ENCODE measurements at regions not wholly inside any gene's neighbourhood (a gene's known extent, or its start where the extent isn't known, plus 50 kb on each side); places are given as distances from the start of the nearest gene placed in this dataset.

GRCh38 chr2:22753476-22753875, 631.5 kb upstream of the KLHL29 start (continued):
- TF ChIP-seq ZNF426 (tag by site-specific recombination; IDR thresholded peaks at IDR 0.05) (no peak), ZNF324 (tag by site-specific recombination; IDR thresholded peaks at IDR 0.05) (no peak)
- TF ChIP-seq, protein P1, sequence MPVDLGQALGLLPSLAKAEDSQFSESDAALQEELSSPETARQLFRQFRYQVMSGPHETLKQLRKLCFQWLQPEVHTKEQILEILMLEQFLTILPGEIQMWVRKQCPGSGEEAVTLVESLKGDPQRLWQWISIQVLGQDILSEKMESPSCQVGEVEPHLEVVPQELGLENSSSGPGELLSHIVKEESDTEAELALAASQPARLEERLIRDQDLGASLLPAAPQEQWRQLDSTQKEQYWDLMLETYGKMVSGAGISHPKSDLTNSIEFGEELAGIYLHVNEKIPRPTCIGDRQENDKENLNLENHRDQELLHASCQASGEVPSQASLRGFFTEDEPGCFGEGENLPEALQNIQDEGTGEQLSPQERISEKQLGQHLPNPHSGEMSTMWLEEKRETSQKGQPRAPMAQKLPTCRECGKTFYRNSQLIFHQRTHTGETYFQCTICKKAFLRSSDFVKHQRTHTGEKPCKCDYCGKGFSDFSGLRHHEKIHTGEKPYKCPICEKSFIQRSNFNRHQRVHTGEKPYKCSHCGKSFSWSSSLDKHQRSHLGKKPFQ (tag by site-specific recombination; IDR thresholded peaks at IDR 0.05) = no peak

DNA sequence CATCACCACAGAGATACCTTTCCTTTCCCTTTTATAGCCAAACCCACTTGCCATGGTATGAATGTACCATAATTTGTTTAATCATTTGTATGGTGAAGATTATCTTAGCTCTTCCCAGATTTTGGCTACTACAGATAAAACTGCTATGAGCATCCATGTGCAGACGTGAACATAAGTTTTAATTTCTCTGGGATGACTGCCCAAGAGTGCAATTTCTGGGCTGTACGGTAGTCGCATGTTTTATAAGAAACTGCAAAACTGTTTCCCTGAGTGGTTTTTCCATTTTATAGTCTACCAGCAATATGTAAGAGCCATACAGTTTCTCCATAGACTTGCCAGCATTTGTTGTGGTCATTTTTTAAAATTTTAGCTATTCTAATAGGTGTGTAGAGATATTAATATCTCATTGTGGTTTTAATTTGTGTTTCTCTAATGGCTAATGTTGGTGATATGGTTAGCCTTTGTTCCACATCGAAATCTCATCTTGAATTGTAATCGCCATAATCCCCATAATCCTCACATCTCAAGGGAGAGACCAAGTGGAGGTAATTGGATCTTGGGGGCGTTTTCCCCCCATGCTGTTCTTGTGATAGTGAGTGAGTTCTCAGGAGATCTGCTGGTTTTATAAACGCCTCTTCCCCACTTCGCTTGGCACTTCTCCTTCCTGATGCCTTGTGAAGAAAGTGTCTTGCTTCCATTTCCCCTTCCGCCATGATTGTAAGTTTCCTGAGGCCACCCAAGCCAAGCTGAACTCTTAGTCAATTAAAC, 628.5 kb upstream of the KLHL29 start:
- POLR2A ChIA-PET = no interaction called here

More for the DNA sequence above, 628.5 kb upstream of the KLHL29 start:
- no peak overlapping the region for H3K27ac ChIP-seq (ENCODE audit: extremely low read depth, low read depth, low read length)
- no peaks in the 10 kb centered on the region for H3K9me3 ChIP-seq (ENCODE audit: control insufficient read depth, insufficient read depth, low read depth, low read length)
- no peak for TF ChIP-seq ZNF585B (tag by site-specific recombination; IDR thresholded peaks at IDR 0.05)
- TF ChIP-seq, protein P2, sequence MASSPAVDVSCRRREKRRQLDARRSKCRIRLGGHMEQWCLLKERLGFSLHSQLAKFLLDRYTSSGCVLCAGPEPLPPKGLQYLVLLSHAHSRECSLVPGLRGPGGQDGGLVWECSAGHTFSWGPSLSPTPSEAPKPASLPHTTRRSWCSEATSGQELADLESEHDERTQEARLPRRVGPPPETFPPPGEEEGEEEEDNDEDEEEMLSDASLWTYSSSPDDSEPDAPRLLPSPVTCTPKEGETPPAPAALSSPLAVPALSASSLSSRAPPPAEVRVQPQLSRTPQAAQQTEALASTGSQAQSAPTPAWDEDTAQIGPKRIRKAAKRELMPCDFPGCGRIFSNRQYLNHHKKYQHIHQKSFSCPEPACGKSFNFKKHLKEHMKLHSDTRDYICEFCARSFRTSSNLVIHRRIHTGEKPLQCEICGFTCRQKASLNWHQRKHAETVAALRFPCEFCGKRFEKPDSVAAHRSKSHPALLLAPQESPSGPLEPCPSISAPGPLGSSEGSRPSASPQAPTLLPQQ (tag by site-specific recombination; IDR thresholded peaks at IDR 0.05) = no peak
- TF ChIP-seq ZNF10 (tag by site-specific recombination; IDR thresholded peaks at IDR 0.05) = no peak
- no peak for TF ChIP-seq ZNF266 (tag by site-specific recombination; IDR thresholded peaks at IDR 0.05; ENCODE audit: low read depth)
- no peak for TF ChIP-seq HIC1 (tag by site-specific recombination; IDR thresholded peaks at IDR 0.05)
- TF ChIP-seq, protein P3, sequence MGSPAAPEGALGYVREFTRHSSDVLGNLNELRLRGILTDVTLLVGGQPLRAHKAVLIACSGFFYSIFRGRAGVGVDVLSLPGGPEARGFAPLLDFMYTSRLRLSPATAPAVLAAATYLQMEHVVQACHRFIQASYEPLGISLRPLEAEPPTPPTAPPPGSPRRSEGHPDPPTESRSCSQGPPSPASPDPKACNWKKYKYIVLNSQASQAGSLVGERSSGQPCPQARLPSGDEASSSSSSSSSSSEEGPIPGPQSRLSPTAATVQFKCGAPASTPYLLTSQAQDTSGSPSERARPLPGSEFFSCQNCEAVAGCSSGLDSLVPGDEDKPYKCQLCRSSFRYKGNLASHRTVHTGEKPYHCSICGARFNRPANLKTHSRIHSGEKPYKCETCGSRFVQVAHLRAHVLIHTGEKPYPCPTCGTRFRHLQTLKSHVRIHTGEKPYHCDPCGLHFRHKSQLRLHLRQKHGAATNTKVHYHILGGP (tag by site-specific recombination; IDR thresholded peaks at IDR 0.05) = no peak
- TF ChIP-seq, protein P4, sequence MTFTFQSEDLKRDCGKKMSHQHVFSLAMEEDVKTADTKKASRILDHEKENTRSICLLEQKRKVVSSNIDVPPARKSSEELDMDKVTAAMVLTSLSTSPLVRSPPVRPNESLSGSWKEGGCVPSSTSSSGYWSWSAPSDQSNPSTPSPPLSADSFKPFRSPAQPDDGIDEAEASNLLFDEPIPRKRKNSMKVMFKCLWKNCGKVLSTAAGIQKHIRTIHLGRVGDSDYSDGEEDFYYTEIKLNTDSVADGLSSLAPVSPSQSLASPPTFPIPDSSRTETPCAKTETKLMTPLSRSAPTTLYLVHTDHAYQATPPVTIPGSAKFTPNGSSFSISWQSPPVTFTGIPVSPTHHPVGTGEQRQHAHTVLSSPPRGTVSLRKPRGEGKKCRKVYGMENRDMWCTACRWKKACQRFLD (tag by site-specific recombination; IDR thresholded peaks at IDR 0.05) = no peak
- no peak for TF ChIP-seq ZNF274 (IDR thresholded peaks at IDR 0.05; ENCODE audit: low read length)
- TF ChIP-seq ZNF274 (tag by site-specific recombination; IDR thresholded peaks at IDR 0.05; ENCODE audit: borderline replicate concordance) = no peak
- no peak for TF ChIP-seq ZNF488 (tag by site-specific recombination; IDR thresholded peaks at IDR 0.05)
- no peak for TF ChIP-seq BCL11B (tag by site-specific recombination; IDR thresholded peaks at IDR 0.05; ENCODE audit: low read depth)
- TF ChIP-seq ZNF292 (tag by site-specific recombination; IDR thresholded peaks at IDR 0.05; ENCODE audit: borderline replicate concordance, low read depth) = no peak
- TF ChIP-seq ZNF549 (tag by site-specific recombination; IDR thresholded peaks at IDR 0.05) = no peak
- TF ChIP-seq ZNF157 (tag by site-specific recombination; IDR thresholded peaks at IDR 0.05) = no peak
- TF ChIP-seq ZBTB10 (tag by site-specific recombination; IDR thresholded peaks at IDR 0.05) = no peak
- CTCF ChIA-PET = no interaction called here
- H3K36me3 ChIP-seq (ENCODE audit: control insufficient read depth in 2 of 2, insufficient read depth in 1 of 2, low read length in 2 of 2) = no peaks in the 10 kb centered on the region
- no peak overlapping the region for H3K4me3 ChIP-seq (ENCODE audit: low read depth, low read length)
- no peaks in the 10 kb centered on the region for H3K4me1 ChIP-seq (ENCODE audit: control insufficient read depth, insufficient read depth, low read length)

Measured in HEK293 (cell line).